Small intestine (tissue), 7 donors: ENCODE measurements at regions not wholly inside any gene's neighbourhood (a gene's known extent, or its start where the extent isn't known, plus 50 kb on each side); places are given as distances from the start of the nearest gene placed in this dataset.

Experiments
- DNase-seq, 2 donors: peaks; one replicate each; pipeline versions ENCODE4 v3.0.0 to v3.0.0-alpha.2; 2013
- FAIRE-seq: peaks from 2 replicates; lab custom pipeline; 2012; peaks lifted over from hg19 to GRCh38; lab: Jason Lieb, UNC
- H3K27ac ChIP-seq, 3 donors: one replicate each; pipeline ENCODE4 v1.5.1; 2013; ENCODE audit warnings: low read length in 2 of 3, mild to moderate bottlenecking in 2 of 3, control low read depth in 1 of 3, inconsistent platforms in 1 of 3, low read depth in 1 of 3, moderate library complexity in 1 of 3
- H3K27me3 ChIP-seq, 3 donors: one replicate each; pipeline ENCODE4 v1.6.1; 2013; ENCODE audit warnings: low read length in 3 of 3, inconsistent platforms in 1 of 3; ENCODE audit not compliant: control insufficient read depth in 3 of 3, insufficient read depth in 3 of 3
- H3K36me3 ChIP-seq, 3 donors: one replicate each; pipeline ENCODE4 v1.6.1; 2013; ENCODE audit warnings: low read length in 3 of 3, inconsistent platforms in 1 of 3, low read depth in 1 of 3, mild to moderate bottlenecking in 1 of 3, moderate library complexity in 1 of 3; ENCODE audit not compliant: control insufficient read depth in 3 of 3, insufficient read depth in 2 of 3
- H3K4me1 ChIP-seq, 3 donors: one replicate each; pipeline ENCODE4 v1.6.1; 2013; ENCODE audit warnings: low read length in 2 of 3, inconsistent platforms in 1 of 3, low read depth in 1 of 3, mild to moderate bottlenecking in 1 of 3, moderate library complexity in 1 of 3; ENCODE audit not compliant: control insufficient read depth in 3 of 3, insufficient read depth in 2 of 3
- H3K4me3 ChIP-seq, 3 donors: one replicate each; pipeline ENCODE4 v1.5.1; 2013; ENCODE audit warnings: low read length in 3 of 3, control low read depth in 1 of 3, inconsistent platforms in 1 of 3, low read depth in 1 of 3, mild to moderate bottlenecking in 1 of 3, moderate library complexity in 1 of 3
- H3K9me3 ChIP-seq, 2 donors: one replicate each; pipeline ENCODE4 v1.6.1; 2013; ENCODE audit warnings: low read depth in 1 of 2, low read length in 1 of 2; ENCODE audit not compliant: control insufficient read depth in 2 of 2, insufficient read depth in 1 of 2
- WGBS, 3 donors: extraction: QIAGEN DNeasy Blood & Tissue Kit; methylation state at CpG; one replicate each; pipeline ENCODE4 v1.1.7; 2013; 5-methylcytosine and 5-hydroxymethylcytosine counted together
- donor health status: healthy with polysubstance abuse.
- donor health status: control.
- donor health status: control.
- donor health status: Bipolar disorder and iron deficiency.
- donor health status: healthy.

- Histone ChIP-seq H3K4me3 (no peak overlapping the region), H3K27ac (no peak overlapping the region), H3K27me3 (no peaks in the 10 kb centered on the region), H3K36me3 (no peaks in the 10 kb centered on the region), H3K9me3 (peaks cover 0 to 3% of the 10 kb centered on the region in 2 donors), H3K4me1 (no peaks in the 10 kb centered on the region)
- 80 to 82% (median 81%) methylated on average over 6 of the region's 6 CpGs for WGBS, 3 donors
- FAIRE-seq (no peak), DNase-seq (no peak)
These were observed 543.3 kb downstream of the TNS3 start for GRCh38 chr7:47038621-47039020.

- H3K27me3 ChIP-seq: no peaks in the 10 kb centered on the region
- H3K4me3 ChIP-seq: no peak overlapping the region
- H3K4me1 ChIP-seq: no peaks in the 10 kb centered on the region
- H3K27ac ChIP-seq: no peak overlapping the region
- no peak for FAIRE-seq
- peaks cover 0 to 3% of the 10 kb centered on the region in 2 donors for H3K9me3 ChIP-seq
- no peak for DNase-seq
- WGBS, 3 donors: 66 to 79% (median 67%) methylated on average over 7 of the region's 7 CpGs
- no peaks in the 10 kb centered on the region for H3K36me3 ChIP-seq
These were observed 544.3 kb downstream of the TNS3 start for GRCh38 chr7:47037607-47038006.

GRCh38 chr7:47036909-47037308 lies 545.0 kb downstream of the TNS3 start:
- Histone ChIP-seq H3K36me3 (no peaks in the 10 kb centered on the region), H3K27me3 (no peaks in the 10 kb centered on the region), H3K27ac (no peak overlapping the region), H3K4me1 (no peaks in the 10 kb centered on the region), H3K9me3 (peaks cover 0 to 3% of the 10 kb centered on the region in 2 donors), H3K4me3 (no peak overlapping the region)
- DNase-seq (no peak), FAIRE-seq (no peak)
- WGBS, 3 donors: 63 to 84% (median 74%) methylated on average over 6 of the region's 6 CpGs

GRCh38 chr7:47035522-47035921 lies 546.4 kb downstream of the TNS3 start:
- no peak for FAIRE-seq
- no peak for DNase-seq
- no peaks in the 10 kb centered on the region for H3K27me3 ChIP-seq
- H3K4me3 ChIP-seq: no peak overlapping the region
- H3K9me3 ChIP-seq: no peaks in the 10 kb centered on the region
- H3K27ac ChIP-seq: no peak overlapping the region
- no peaks in the 10 kb centered on the region for H3K36me3 ChIP-seq
- H3K4me1 ChIP-seq: no peaks in the 10 kb centered on the region
- WGBS, 3 donors: 72 to 88% (median 74%) methylated on average over 2 of the region's 2 CpGs

- no peaks in the 10 kb centered on the region for H3K9me3 ChIP-seq
- WGBS, 3 donors: 87 to 91% (median 88%) methylated on average over 2 of the region's 2 CpGs
- FAIRE-seq (no peak), DNase-seq (no peak)
- no peaks in the 10 kb centered on the region for H3K27me3 ChIP-seq
- no peak overlapping the region for H3K4me3 ChIP-seq
- H3K27ac ChIP-seq: no peak overlapping the region
- no peaks in the 10 kb centered on the region for H3K4me1 ChIP-seq
- H3K36me3 ChIP-seq: no peaks in the 10 kb centered on the region
These were observed 547.7 kb downstream of the TNS3 start for GRCh38 chr7:47034180-47034579.

GRCh38 chr7:47032536-47032908 lies 549.4 kb downstream of the TNS3 start:
- H3K9me3 ChIP-seq: no peaks in the 10 kb centered on the region

GRCh38 chr7:47031786-47032535 lies 550.0 kb downstream of the TNS3 start:
- no peak for DNase-seq
- Histone ChIP-seq H3K27me3 (no peaks in the 10 kb centered on the region), H3K9me3 (no peaks in the 10 kb centered on the region), H3K36me3 (no peaks in the 10 kb centered on the region), H3K4me3 (no peak overlapping the region), H3K4me1 (no peaks in the 10 kb centered on the region), H3K27ac (no peak overlapping the region)
- 56 to 71% (median 68%) methylated on average over 6 of the region's 6 CpGs for WGBS, 3 donors
- no peak for FAIRE-seq

More at GRCh38 chr7:47032536-47032908, 549.4 kb downstream of the TNS3 start:
- FAIRE-seq (no peak), DNase-seq (no peak)
- H3K27me3 ChIP-seq: no peaks in the 10 kb centered on the region
- 70 to 73% (median 73%) methylated on average over 4 of the region's 4 CpGs for WGBS, 3 donors
- no peak overlapping the region for H3K4me3 ChIP-seq
- H3K4me1 ChIP-seq: no peaks in the 10 kb centered on the region
- H3K27ac ChIP-seq: no peak overlapping the region
- no peaks in the 10 kb centered on the region for H3K36me3 ChIP-seq

GRCh38 chr7:47028284-47028683 lies 553.6 kb downstream of the TNS3 start:
- 80 to 82% (median 82%) methylated on average over 3 of the region's 3 CpGs for WGBS, 3 donors
- Histone ChIP-seq H3K27me3 (no peaks in the 10 kb centered on the region), H3K27ac (no peak overlapping the region), H3K4me1 (no peaks in the 10 kb centered on the region), H3K9me3 (no peaks in the 10 kb centered on the region), H3K36me3 (no peaks in the 10 kb centered on the region), H3K4me3 (no peak overlapping the region)
- FAIRE-seq: no peak
- DNase-seq: no peak
